HuH-7.5 (cell line): ENCODE measurements at regions not wholly inside any gene's neighbourhood (a gene's known extent, or its start where the extent isn't known, plus 50 kb on each side); places are given as distances from the start of the nearest gene placed in this dataset.

Experiments
- DNase-seq: peaks from one replicate; pipeline ENCODE4 v3.0.0; 2011; ENCODE audit warnings: low spot score

GRCh38 chrX:45385757-45386156 lies 185.1 kb upstream of the DIPK2B start:
- DNase-seq, result no peak

- no peak for DNase-seq
Observed at GRCh38 chrX:45381841-45382240, 181.2 kb upstream of the DIPK2B start.

- DNase-seq, result no peak
Observed at GRCh38 chrX:45381366-45381765, 180.7 kb upstream of the DIPK2B start.

- DNase-seq, result no peak
Observed at GRCh38 chrX:45379236-45379635, 178.6 kb upstream of the DIPK2B start.

GRCh38 chrX:45372151-45372550 lies 171.5 kb upstream of the DIPK2B start:
- DNase-seq, result no peak

- DNase-seq, result no peak
Observed at GRCh38 chrX:45368705-45369104, 168.0 kb upstream of the DIPK2B start.

GRCh38 chrX:45363596-45363995 lies 162.9 kb upstream of the DIPK2B start:
- no peak for DNase-seq

GRCh38 chrX:45360571-45360970 lies 159.9 kb upstream of the DIPK2B start:
- DNase-seq, result no peak

- DNase-seq, result no peak
Observed at GRCh38 chrX:45358392-45358791, 157.7 kb upstream of the DIPK2B start.

- DNase-seq, result no peak
Observed at GRCh38 chrX:45353456-45353855, 152.8 kb upstream of the DIPK2B start.

- DNase-seq, result no peak
Observed at GRCh38 chrX:45352611-45353010, 151.9 kb upstream of the DIPK2B start.

GRCh38 chrX:45351478-45351877 lies 150.8 kb upstream of the DIPK2B start:
- DNase-seq, result no peak

- DNase-seq, result no peak
Observed at GRCh38 chrX:45348296-45348695, 147.6 kb upstream of the DIPK2B start.

- no peak for DNase-seq
Observed at GRCh38 chrX:45347877-45348276, 147.2 kb upstream of the DIPK2B start.

- DNase-seq, result no peak
Observed at GRCh38 chrX:45344594-45344993, 143.9 kb upstream of the DIPK2B start.

GRCh38 chrX:45329217-45329616 lies 128.5 kb upstream of the DIPK2B start:
- DNase-seq, result no peak

- no peak for DNase-seq
Observed at GRCh38 chrX:45324941-45325340, 124.3 kb upstream of the DIPK2B start.

- no peak for DNase-seq
Observed at GRCh38 chrX:45323387-45323786, 122.7 kb upstream of the DIPK2B start.

GRCh38 chrX:45322820-45323219 lies 122.1 kb upstream of the DIPK2B start:
- DNase-seq, result no peak

GRCh38 chrX:45322382-45322781 lies 121.7 kb upstream of the DIPK2B start:
- no peak for DNase-seq

- DNase-seq, result no peak
Observed at GRCh38 chrX:45320191-45320590, 119.5 kb upstream of the DIPK2B start.

GRCh38 chrX:45309801-45310200 lies 109.1 kb upstream of the DIPK2B start:
- DNase-seq, result no peak

GRCh38 chrX:45309096-45309495 lies 108.4 kb upstream of the DIPK2B start:
- no peak for DNase-seq

GRCh38 chrX:45306794-45307193 lies 106.1 kb upstream of the DIPK2B start:
- DNase-seq, result no peak

GRCh38 chrX:45300638-45301037 lies 100.0 kb upstream of the DIPK2B start:
- DNase-seq, result no peak
